Omental fat pad (tissue), 3 donors: ENCODE measurements at regions not wholly inside any gene's neighbourhood (a gene's known extent, or its start where the extent isn't known, plus 50 kb on each side); places are given as distances from the start of the nearest gene placed in this dataset.

Experiments
- ATAC-seq: fragments of 150-250 bp; one replicate; pipeline ENCODE4 v1.9.1; 2016; ENCODE audit warnings: mild to moderate bottlenecking, moderate library complexity; ENCODE audit not compliant: low FRiP score
- DNase-seq: peaks from one replicate; pipeline ENCODE4 v3.0.0-alpha.2; 2019; ENCODE audit warnings: low spot score
- TF ChIP-seq, protein P1 (sequence below), 3 donors: fragments of 450-650 bp; IDR thresholded peaks; one replicate each; pipeline ENCODE4 v1.5.1; 2016 to 2017; ENCODE audit warnings: antibody characterized with exemption in 3 of 3, mild to moderate bottlenecking in 3 of 3, moderate library complexity in 2 of 3

- ATAC-seq: no peak
- TF ChIP-seq, protein P1, sequence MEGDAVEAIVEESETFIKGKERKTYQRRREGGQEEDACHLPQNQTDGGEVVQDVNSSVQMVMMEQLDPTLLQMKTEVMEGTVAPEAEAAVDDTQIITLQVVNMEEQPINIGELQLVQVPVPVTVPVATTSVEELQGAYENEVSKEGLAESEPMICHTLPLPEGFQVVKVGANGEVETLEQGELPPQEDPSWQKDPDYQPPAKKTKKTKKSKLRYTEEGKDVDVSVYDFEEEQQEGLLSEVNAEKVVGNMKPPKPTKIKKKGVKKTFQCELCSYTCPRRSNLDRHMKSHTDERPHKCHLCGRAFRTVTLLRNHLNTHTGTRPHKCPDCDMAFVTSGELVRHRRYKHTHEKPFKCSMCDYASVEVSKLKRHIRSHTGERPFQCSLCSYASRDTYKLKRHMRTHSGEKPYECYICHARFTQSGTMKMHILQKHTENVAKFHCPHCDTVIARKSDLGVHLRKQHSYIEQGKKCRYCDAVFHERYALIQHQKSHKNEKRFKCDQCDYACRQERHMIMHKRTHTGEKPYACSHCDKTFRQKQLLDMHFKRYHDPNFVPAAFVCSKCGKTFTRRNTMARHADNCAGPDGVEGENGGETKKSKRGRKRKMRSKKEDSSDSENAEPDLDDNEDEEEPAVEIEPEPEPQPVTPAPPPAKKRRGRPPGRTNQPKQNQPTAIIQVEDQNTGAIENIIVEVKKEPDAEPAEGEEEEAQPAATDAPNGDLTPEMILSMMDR (IDR thresholded peaks at IDR 0.05): no peak
Observed at GRCh38 chr17:77846531-77847085, 111.9 kb upstream of the TNRC6C start.

DNA sequence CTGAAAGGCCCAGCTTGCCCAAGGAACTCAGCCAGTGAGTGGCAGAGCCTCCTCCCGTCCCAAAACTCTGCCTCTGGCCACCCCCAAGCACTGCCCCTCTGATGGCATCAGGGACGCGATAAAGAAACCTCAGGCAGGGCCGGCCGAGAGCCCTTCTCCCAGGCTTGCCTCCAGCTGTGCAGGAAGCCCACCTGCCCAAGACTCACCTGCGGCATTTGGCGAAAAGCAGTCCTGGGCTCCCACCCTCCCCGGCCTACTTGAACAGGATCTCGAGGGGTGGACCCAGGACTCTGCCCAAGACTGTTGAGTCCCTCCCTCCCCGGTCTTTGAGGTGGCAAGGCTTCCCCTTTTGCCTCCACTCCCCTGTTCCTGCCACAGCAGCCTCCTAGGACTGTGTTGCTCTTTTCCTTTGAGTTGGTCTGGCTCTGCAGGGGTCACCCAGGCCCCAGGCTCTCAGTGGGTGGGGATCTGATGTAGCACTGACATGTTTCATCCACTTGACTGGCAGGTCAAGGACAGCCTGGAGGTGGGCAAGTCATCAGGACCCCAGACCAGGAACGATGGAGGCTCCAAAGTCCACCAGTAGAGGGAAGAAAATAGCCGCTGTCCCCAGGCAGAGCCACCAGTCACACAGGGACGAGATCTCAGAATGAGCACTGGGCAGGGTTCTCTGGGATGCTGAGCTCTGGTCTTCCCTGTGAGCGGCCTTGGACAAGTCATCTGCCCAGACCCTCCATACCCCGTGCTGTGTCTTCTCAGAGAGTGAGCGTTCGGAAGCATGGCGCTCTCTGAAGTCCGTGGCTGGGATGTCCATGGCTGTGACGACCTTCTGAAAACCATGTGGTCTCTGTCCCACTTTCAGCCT, 111.0 kb upstream of the TNRC6C start:
- DNase-seq (no peak), ATAC-seq (peak; percentile 49)
- TF ChIP-seq, protein P1 (IDR thresholded peaks at IDR 0.05): no peak

More at GRCh38 chr17:77846531-77847085, 111.9 kb upstream of the TNRC6C start:
- no peak for DNase-seq

GRCh38 chr17:77848257-77848656, 110.2 kb upstream of the TNRC6C start:
- ATAC-seq (no peak), DNase-seq (no peak)
- TF ChIP-seq, protein P1 (IDR thresholded peaks at IDR 0.05): no peak

GRCh38 chr17:77849239-77849638, 109.3 kb upstream of the TNRC6C start:
- ATAC-seq (no peak), DNase-seq (no peak)
- TF ChIP-seq, protein P1 (IDR thresholded peaks at IDR 0.05): no peak

GRCh38 chr17:77851921-77852320, 106.6 kb upstream of the TNRC6C start:
- TF ChIP-seq, protein P1 (IDR thresholded peaks at IDR 0.05): no peak
- no peak for ATAC-seq
- DNase-seq: no peak

DNA sequence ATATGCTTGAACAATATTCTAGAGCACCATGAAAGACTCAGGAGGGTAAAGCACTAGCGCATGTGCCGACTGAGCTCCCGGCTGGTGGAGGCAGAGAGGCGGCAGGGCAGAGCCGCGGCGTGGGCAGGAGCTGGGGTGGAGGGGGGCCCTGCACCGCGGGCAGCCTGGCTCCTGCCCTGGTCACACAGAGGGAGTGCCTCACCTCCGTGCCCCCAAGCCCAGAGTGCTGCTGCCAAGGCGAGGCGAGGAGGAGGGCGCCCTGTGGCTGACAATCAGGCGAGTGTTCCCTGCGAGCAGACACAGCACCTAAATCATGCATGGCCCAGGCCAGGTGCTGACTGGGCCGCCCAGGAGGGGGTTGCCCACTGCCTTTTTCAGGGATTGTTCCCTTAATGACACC, 105.8 kb upstream of the TNRC6C start:
- ATAC-seq (no peak), DNase-seq (no peak)
- TF ChIP-seq, protein P1 (IDR thresholded peaks at IDR 0.05): no peak
